PC-3 (cell line): ENCODE measurements at regions not wholly inside any gene's neighbourhood (a gene's known extent, or its start where the extent isn't known, plus 50 kb on each side); places are given as distances from the start of the nearest gene placed in this dataset.

ENCODE experiments used
- CTCF ChIP-seq: fragments of 300-600 bp; sonication (generic); conservative IDR thresholded peaks from 2 replicates; pipeline ENCODE4 v1.5.1; 2017; ENCODE audit warnings: antibody characterized with exemption, low read depth, mild to moderate bottlenecking, low read length
- EZH2 ChIP-seq: fragments of 300-600 bp; sonication (generic); IDR thresholded peaks from one replicate; pipeline ENCODE4 v1.6.1; 2017; ENCODE audit warnings: antibody characterized with exemption, mild to moderate bottlenecking, low read length; ENCODE audit not compliant: unreplicated experiment
- EZH2phosphoT487 ChIP-seq: fragments of 300-600 bp; sonication (generic); IDR thresholded peaks from 2 replicates; pipeline ENCODE4 v1.6.1; 2018; ENCODE audit warnings: mild to moderate bottlenecking, antibody characterized with exemption, low read length, borderline replicate concordance

- TF ChIP-seq CTCF = no peak
- no peak for TF ChIP-seq EZH2
- no peak for TF ChIP-seq EZH2phosphoT487
These were observed 697.3 kb downstream of the TLR4 start for GRCh38 chr9:118401546-118401945.
